ENCODE measurements at regions not wholly inside any gene's neighbourhood (a gene's known extent, or its start where the extent isn't known, plus 50 kb on each side); places are given as distances from the start of the nearest gene placed in this dataset.

- H3K4me1 ChIP-seq = no peaks in the 10 kb centered on the region
- no peaks in the 10 kb centered on the region for H3K27me3 ChIP-seq
- H3K4me3 ChIP-seq = no peak overlapping the region
- no peak overlapping the region for H3K27ac ChIP-seq
- H3K36me3 ChIP-seq = no peaks in the 10 kb centered on the region
- no peak for TF ChIP-seq CTCF (IDR thresholded peaks at IDR 0.05)
- DNase-seq (ENCODE audit: low spot score in 2 of 2) = no peak
- intact Hi-C loops (cut with DNase I) = no loop called here
- H3K9me3 ChIP-seq = no peaks in the 10 kb centered on the region
Observed at GRCh38 chr5:2894736-2895135, 143.3 kb upstream of the IRX2 start.

GRCh38 chr5:2894316-2894715 is 142.8 kb upstream of the IRX2 start:
- intact Hi-C loops (cut with DNase I) = no loop called here
- DNase-seq (ENCODE audit: low spot score in 2 of 2) = no peak
- TF ChIP-seq CTCF (IDR thresholded peaks at IDR 0.05) = no peak
- Histone ChIP-seq H3K4me1 (no peaks in the 10 kb centered on the region), H3K27me3 (no peaks in the 10 kb centered on the region), H3K27ac (no peak overlapping the region), H3K4me3 (no peak overlapping the region), H3K9me3 (no peaks in the 10 kb centered on the region), H3K36me3 (no peaks in the 10 kb centered on the region)

- Histone ChIP-seq H3K4me3 (no peak overlapping the region), H3K4me1 (no peaks in the 10 kb centered on the region), H3K36me3 (no peaks in the 10 kb centered on the region), H3K27me3 (no peaks in the 10 kb centered on the region), H3K9me3 (no peaks in the 10 kb centered on the region), H3K27ac (no peak overlapping the region)
- no peak for TF ChIP-seq CTCF (IDR thresholded peaks at IDR 0.05)
- intact Hi-C loops (cut with DNase I) = no loop called here
- no peak for DNase-seq (ENCODE audit: low spot score in 2 of 2)
Observed at GRCh38 chr5:2892466-2893000, 141.1 kb upstream of the IRX2 start.

GRCh38 chr5:2891781-2892180 is 140.3 kb upstream of the IRX2 start:
- intact Hi-C loops (cut with DNase I) = no loop called here
- H3K27ac ChIP-seq = no peak overlapping the region
- no peaks in the 10 kb centered on the region for H3K36me3 ChIP-seq
- no peaks in the 10 kb centered on the region for H3K4me1 ChIP-seq
- no peak overlapping the region for H3K4me3 ChIP-seq
- H3K9me3 ChIP-seq = no peaks in the 10 kb centered on the region
- DNase-seq (ENCODE audit: low spot score in 2 of 2) = no peak
- TF ChIP-seq CTCF (IDR thresholded peaks at IDR 0.05) = no peak
- no peaks in the 10 kb centered on the region for H3K27me3 ChIP-seq

- H3K4me3 ChIP-seq = no peak overlapping the region
- H3K9me3 ChIP-seq = no peaks in the 10 kb centered on the region
- no peaks in the 10 kb centered on the region for H3K4me1 ChIP-seq
- DNase-seq (ENCODE audit: low spot score in 2 of 2) = no peak
- TF ChIP-seq CTCF (IDR thresholded peaks at IDR 0.05) = no peak
- intact Hi-C loops (cut with DNase I) = no loop called here
- H3K36me3 ChIP-seq = no peaks in the 10 kb centered on the region
- no peaks in the 10 kb centered on the region for H3K27me3 ChIP-seq
- no peak overlapping the region for H3K27ac ChIP-seq
Observed at GRCh38 chr5:2890011-2890410, 138.5 kb upstream of the IRX2 start.

GRCh38 chr5:2888520-2889060 is 137.1 kb upstream of the IRX2 start:
- no peak for TF ChIP-seq CTCF (IDR thresholded peaks at IDR 0.05)
- no peaks in the 10 kb centered on the region for H3K9me3 ChIP-seq
- H3K27me3 ChIP-seq = no peaks in the 10 kb centered on the region
- H3K27ac ChIP-seq = no peak overlapping the region
- intact Hi-C loops (cut with DNase I) = no loop called here
- no peaks in the 10 kb centered on the region for H3K4me1 ChIP-seq
- H3K4me3 ChIP-seq = no peak overlapping the region
- no peaks in the 10 kb centered on the region for H3K36me3 ChIP-seq
- DNase-seq (ENCODE audit: low spot score in 2 of 2) = no peak

Measured in ascending aorta (tissue), 2 donors.